ENCODE measurements at regions not wholly inside any gene's neighbourhood (a gene's known extent, or its start where the extent isn't known, plus 50 kb on each side); places are given as distances from the start of the nearest gene placed in this dataset.

DNA sequence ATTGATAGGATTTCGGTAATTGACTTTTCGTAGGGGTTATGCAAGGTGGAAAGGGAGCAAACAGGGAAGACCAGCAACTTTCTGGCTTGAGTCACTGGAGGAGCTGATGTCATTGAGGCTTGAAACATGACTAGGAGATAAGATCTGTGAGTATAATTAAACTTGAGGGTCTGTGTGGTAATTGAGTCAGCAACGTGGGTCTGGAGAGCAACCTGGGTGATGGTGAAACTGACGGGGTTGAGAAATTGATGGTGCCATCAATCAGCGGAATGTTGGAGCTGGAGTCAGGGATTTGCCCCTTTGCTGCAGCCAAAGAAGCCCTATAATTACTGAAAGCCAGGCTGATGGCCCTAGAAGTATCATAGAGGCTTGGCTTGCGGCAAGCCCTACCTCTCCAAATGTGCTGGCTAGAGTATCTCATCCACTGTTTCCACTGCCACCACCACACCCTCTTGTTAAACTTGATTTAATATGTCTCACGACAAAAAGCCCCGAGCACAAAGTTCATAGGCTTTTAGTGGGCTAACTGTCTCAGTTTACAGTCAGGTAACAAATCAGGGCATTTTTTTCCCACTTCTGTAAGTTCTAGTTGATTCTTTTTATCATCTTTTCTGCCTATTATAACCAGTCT lies 186.9 kb upstream of the ELAC2 start:
- H3K9me3 ChIP-seq (ENCODE audit: control insufficient read depth, low read depth, low read length), result no peaks in the 10 kb centered on the region
- no peak overlapping the region for H4K8ac ChIP-seq (replicated peaks; ENCODE audit: insufficient read length, low read depth, low read length)
- H3K56ac ChIP-seq (ENCODE audit: insufficient read length, low read depth, low read length), result no peak overlapping the region
- no CpG with 5 or more reads among the region's 8 CpGs for WGBS (ENCODE audit: extremely low coverage, insufficient read length, low lambda C conversion rate)
- H3K14ac ChIP-seq (ENCODE audit: insufficient read depth, low read length), result no peak overlapping the region
- no peak overlapping the region for H3K4ac ChIP-seq (ENCODE audit: low read depth, low read length)
- no peak overlapping the region for H3K4me2 ChIP-seq (ENCODE audit: insufficient read depth, insufficient read length, low read length)
- Mint-ChIP-seq H3K27me3 (ENCODE audit: low read depth) (peaks cover 2% of the 10 kb centered on the region), H3K27ac (peak overlapping the region in 1 of 3 experiments; percentile 24; a peak in 1 of 7 replicates), H3K9me3 (peaks cover 5 to 15% of the 10 kb centered on the region in 2 experiments), H3K4me1 (no peaks in the 10 kb centered on the region), H3K4me3 (no peak overlapping the region), H3K36me3 (ENCODE audit: insufficient read depth in 1 of 3, low read depth in 3 of 3) (peaks cover 0 to 12% (median 0%) of the 10 kb centered on the region in 3 experiments; a peak in 2 of 7 replicates)
- H3K79me1 ChIP-seq (ENCODE audit: insufficient read depth, low read depth, low read length, poor library complexity, severe bottlenecking), result no peaks in the 10 kb centered on the region
- H3K18ac ChIP-seq (ENCODE audit: insufficient read length, low read depth, low read length), result no peak overlapping the region
- H4K91ac ChIP-seq (ENCODE audit: insufficient read length, low read depth, low read length), result no peak overlapping the region
- H2BK15ac ChIP-seq (ENCODE audit: low read depth, low read length), result no peak overlapping the region
- H2BK20ac ChIP-seq (ENCODE audit: low read depth, low read length, poor library complexity, severe bottlenecking), result no peak overlapping the region
- no peak overlapping the region for H2BK12ac ChIP-seq (ENCODE audit: insufficient read length, low read depth, low read length)
- no peak overlapping the region for H2BK120ac ChIP-seq (ENCODE audit: low read depth, low read length, poor library complexity, severe bottlenecking)
- H2AK5ac ChIP-seq (ENCODE audit: insufficient read length, low read length), result no peak overlapping the region
- H2AFZ ChIP-seq (ENCODE audit: low read length), result no peak overlapping the region
- no peak overlapping the region for H3T11ph ChIP-seq (ENCODE audit: low read length)
- TF ChIP-seq, protein P1, sequence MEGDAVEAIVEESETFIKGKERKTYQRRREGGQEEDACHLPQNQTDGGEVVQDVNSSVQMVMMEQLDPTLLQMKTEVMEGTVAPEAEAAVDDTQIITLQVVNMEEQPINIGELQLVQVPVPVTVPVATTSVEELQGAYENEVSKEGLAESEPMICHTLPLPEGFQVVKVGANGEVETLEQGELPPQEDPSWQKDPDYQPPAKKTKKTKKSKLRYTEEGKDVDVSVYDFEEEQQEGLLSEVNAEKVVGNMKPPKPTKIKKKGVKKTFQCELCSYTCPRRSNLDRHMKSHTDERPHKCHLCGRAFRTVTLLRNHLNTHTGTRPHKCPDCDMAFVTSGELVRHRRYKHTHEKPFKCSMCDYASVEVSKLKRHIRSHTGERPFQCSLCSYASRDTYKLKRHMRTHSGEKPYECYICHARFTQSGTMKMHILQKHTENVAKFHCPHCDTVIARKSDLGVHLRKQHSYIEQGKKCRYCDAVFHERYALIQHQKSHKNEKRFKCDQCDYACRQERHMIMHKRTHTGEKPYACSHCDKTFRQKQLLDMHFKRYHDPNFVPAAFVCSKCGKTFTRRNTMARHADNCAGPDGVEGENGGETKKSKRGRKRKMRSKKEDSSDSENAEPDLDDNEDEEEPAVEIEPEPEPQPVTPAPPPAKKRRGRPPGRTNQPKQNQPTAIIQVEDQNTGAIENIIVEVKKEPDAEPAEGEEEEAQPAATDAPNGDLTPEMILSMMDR (conservative IDR thresholded peaks at IDR 0.05), result no peak
- no peaks in the 10 kb centered on the region for H3K23me2 ChIP-seq (ENCODE audit: insufficient read length, low read depth, low read length, poor library complexity, severe bottlenecking)
- no peak overlapping the region for H3K9ac ChIP-seq (ENCODE audit: extremely low read depth, insufficient read length, low read length)
- no peak overlapping the region for H3K27ac ChIP-seq (ENCODE audit: insufficient read length, low read depth, low read length)
- H2BK5ac ChIP-seq (ENCODE audit: insufficient read length, low read length), result no peak overlapping the region
- no peaks in the 10 kb centered on the region for H4K20me1 ChIP-seq (ENCODE audit: control insufficient read depth, insufficient read depth, insufficient read length)
- H3K79me2 ChIP-seq (ENCODE audit: insufficient read depth, low read length), result no peaks in the 10 kb centered on the region
- no peaks in the 10 kb centered on the region for H3K27me3 ChIP-seq (ENCODE audit: insufficient read depth, low read length)
- no peaks in the 10 kb centered on the region for H3K4me1 ChIP-seq (ENCODE audit: insufficient read depth, low read length)
- H4K5ac ChIP-seq (ENCODE audit: insufficient read length, low read depth, low read length), result no peak overlapping the region
- no peak overlapping the region for H3K23ac ChIP-seq (ENCODE audit: insufficient read length, low read depth, low read length)
- DNase-seq, result no peak

All from H9 (cell line).